ENCODE measurements at regions not wholly inside any gene's neighbourhood (a gene's known extent, or its start where the extent isn't known, plus 50 kb on each side); places are given as distances from the start of the nearest gene placed in this dataset.

DNA sequence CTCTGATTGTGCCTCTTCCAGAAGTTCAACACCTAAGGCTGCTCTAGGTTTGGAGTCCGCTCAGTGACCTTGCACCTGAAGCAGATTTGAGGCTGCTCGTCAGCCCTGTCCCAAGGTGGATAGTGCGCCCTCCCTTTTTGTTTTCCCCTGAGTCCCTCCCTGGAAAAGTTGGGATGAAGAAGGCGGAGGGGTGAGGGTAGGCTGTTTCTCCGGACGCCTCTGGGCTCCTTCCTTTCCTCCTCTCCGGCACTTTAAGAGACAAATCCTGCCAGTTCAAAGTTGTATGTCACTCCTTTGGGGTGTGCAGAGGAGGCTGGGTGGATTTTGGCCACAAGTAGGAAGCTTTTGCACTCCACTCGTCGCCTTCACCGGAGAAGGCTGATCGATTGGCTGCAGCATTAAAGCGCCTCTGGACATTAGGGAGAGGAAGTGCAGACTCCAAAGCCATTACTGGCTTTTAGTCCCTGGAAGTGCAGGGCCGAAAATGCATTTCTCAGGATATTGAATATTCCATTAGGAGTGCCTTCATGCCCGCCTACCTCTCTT is 81.9 kb upstream of the PRKG1 start:
- Histone ChIP-seq H3K27me3 (replicated peaks; ENCODE audit: insufficient read depth, low read length) (no peaks in the 10 kb centered on the region), H3K9ac (ENCODE audit: low read length) (no peak overlapping the region), H3K4me3 (ENCODE audit: low read length) (no peak overlapping the region)

GRCh38 chr10:50992972-50993766 is 81.1 kb upstream of the PRKG1 start:
- H3K4me2 ChIP-seq (ENCODE audit: low read depth, low read length): no peak overlapping the region
- DNase-seq: no peak
- H3K27me3 ChIP-seq (replicated peaks; ENCODE audit: insufficient read depth, low read length): no peaks in the 10 kb centered on the region

More for the DNA sequence above, 81.9 kb upstream of the PRKG1 start:
- Histone ChIP-seq H3K36me3 (replicated peaks; ENCODE audit: insufficient read depth, low read length) (no peaks in the 10 kb centered on the region), H3K79me2 (ENCODE audit: low read length) (no peaks in the 10 kb centered on the region), H3K9me2 (replicated peaks; ENCODE audit: insufficient read depth, low read length) (no peaks in the 10 kb centered on the region), H4K20me1 (ENCODE audit: insufficient read depth, low read length) (no peaks in the 10 kb centered on the region), H3K4me2 (ENCODE audit: low read depth, low read length) (no peak overlapping the region), H2AFZ (ENCODE audit: low read length) (no peak overlapping the region), H3K9me3 (replicated peaks; ENCODE audit: insufficient read depth, low read length) (no peaks in the 10 kb centered on the region), H3K4me1 (ENCODE audit: low read length) (no peaks in the 10 kb centered on the region), H3F3A (ENCODE audit: insufficient read depth, low read length) (no peaks in the 10 kb centered on the region), H3K27ac (ENCODE audit: low read length) (no peak overlapping the region)
- TF ChIP-seq, protein P1, sequence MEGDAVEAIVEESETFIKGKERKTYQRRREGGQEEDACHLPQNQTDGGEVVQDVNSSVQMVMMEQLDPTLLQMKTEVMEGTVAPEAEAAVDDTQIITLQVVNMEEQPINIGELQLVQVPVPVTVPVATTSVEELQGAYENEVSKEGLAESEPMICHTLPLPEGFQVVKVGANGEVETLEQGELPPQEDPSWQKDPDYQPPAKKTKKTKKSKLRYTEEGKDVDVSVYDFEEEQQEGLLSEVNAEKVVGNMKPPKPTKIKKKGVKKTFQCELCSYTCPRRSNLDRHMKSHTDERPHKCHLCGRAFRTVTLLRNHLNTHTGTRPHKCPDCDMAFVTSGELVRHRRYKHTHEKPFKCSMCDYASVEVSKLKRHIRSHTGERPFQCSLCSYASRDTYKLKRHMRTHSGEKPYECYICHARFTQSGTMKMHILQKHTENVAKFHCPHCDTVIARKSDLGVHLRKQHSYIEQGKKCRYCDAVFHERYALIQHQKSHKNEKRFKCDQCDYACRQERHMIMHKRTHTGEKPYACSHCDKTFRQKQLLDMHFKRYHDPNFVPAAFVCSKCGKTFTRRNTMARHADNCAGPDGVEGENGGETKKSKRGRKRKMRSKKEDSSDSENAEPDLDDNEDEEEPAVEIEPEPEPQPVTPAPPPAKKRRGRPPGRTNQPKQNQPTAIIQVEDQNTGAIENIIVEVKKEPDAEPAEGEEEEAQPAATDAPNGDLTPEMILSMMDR (IDR thresholded peaks at IDR 0.05; ENCODE audit: low read length): no peak
- TF ChIP-seq EZH2 (optimal IDR thresholded peaks at IDR 0.05; ENCODE audit: low read depth, low read length) (no peak), EZH2phosphoT487 (IDR thresholded peaks at IDR 0.05; ENCODE audit: low read length) (no peak)
- DNase-seq: no peak

GRCh38 chr10:50993771-50994251 is 80.5 kb upstream of the PRKG1 start:
- no peak for DNase-seq
- Histone ChIP-seq H3K79me2 (ENCODE audit: low read length) (no peaks in the 10 kb centered on the region), H3K9me3 (replicated peaks; ENCODE audit: insufficient read depth, low read length) (no peaks in the 10 kb centered on the region), H3K36me3 (replicated peaks; ENCODE audit: insufficient read depth, low read length) (no peaks in the 10 kb centered on the region), H3K4me1 (ENCODE audit: low read length) (no peaks in the 10 kb centered on the region), H3K27me3 (replicated peaks; ENCODE audit: insufficient read depth, low read length) (no peaks in the 10 kb centered on the region), H4K20me1 (ENCODE audit: insufficient read depth, low read length) (no peaks in the 10 kb centered on the region), H3K4me3 (ENCODE audit: low read length) (no peak overlapping the region), H3K9ac (ENCODE audit: low read length) (no peak overlapping the region), H3K4me2 (ENCODE audit: low read depth, low read length) (no peak overlapping the region), H3F3A (ENCODE audit: insufficient read depth, low read length) (no peaks in the 10 kb centered on the region), H3K27ac (ENCODE audit: low read length) (no peak overlapping the region), H2AFZ (ENCODE audit: low read length) (no peak overlapping the region), H3K9me2 (replicated peaks; ENCODE audit: insufficient read depth, low read length) (no peaks in the 10 kb centered on the region)
- TF ChIP-seq EZH2phosphoT487 (IDR thresholded peaks at IDR 0.05; ENCODE audit: low read length) (no peak), EZH2 (optimal IDR thresholded peaks at IDR 0.05; ENCODE audit: low read depth, low read length) (no peak)
- TF ChIP-seq, protein P1 (IDR thresholded peaks at IDR 0.05; ENCODE audit: low read length): no peak

More at GRCh38 chr10:50992972-50993766, 81.1 kb upstream of the PRKG1 start:
- Histone ChIP-seq H3K36me3 (replicated peaks; ENCODE audit: insufficient read depth, low read length) (no peaks in the 10 kb centered on the region), H3K9me3 (replicated peaks; ENCODE audit: insufficient read depth, low read length) (no peaks in the 10 kb centered on the region), H3K4me3 (ENCODE audit: low read length) (no peak overlapping the region), H3K27ac (ENCODE audit: low read length) (no peak overlapping the region), H3K79me2 (ENCODE audit: low read length) (no peaks in the 10 kb centered on the region), H3K9me2 (replicated peaks; ENCODE audit: insufficient read depth, low read length) (no peaks in the 10 kb centered on the region), H3K9ac (ENCODE audit: low read length) (no peak overlapping the region), H3F3A (ENCODE audit: insufficient read depth, low read length) (no peaks in the 10 kb centered on the region), H3K4me1 (ENCODE audit: low read length) (no peaks in the 10 kb centered on the region), H2AFZ (ENCODE audit: low read length) (no peak overlapping the region), H4K20me1 (ENCODE audit: insufficient read depth, low read length) (no peaks in the 10 kb centered on the region)
- TF ChIP-seq EZH2phosphoT487 (IDR thresholded peaks at IDR 0.05; ENCODE audit: low read length) (no peak), EZH2 (optimal IDR thresholded peaks at IDR 0.05; ENCODE audit: low read depth, low read length) (no peak)
- TF ChIP-seq, protein P1 (IDR thresholded peaks at IDR 0.05; ENCODE audit: low read length): no peak
